ENCODE measurements at regions not wholly inside any gene's neighbourhood (a gene's known extent, or its start where the extent isn't known, plus 50 kb on each side); places are given as distances from the start of the nearest gene placed in this dataset.

DNA sequence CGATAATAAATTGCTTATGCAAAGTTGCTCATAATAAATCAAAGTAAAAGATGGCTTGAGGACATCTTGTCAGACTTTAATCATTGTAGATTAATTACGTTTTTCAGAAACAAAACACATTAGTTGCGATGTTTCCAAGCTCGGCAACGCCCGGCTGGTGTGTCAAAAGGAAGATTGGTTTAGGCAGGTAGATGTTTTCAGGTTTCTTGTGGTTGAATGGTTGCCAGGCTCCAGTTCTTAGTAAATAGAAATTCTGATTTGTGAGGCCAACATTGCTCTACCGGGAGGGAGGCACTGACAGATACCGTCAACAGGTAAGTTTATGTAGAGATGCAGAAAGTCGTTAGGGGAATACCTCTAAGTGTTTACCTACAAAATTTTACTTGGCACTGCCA lies 280.3 kb downstream of the NPR3 start:
- DNase-seq = no peak

DNA sequence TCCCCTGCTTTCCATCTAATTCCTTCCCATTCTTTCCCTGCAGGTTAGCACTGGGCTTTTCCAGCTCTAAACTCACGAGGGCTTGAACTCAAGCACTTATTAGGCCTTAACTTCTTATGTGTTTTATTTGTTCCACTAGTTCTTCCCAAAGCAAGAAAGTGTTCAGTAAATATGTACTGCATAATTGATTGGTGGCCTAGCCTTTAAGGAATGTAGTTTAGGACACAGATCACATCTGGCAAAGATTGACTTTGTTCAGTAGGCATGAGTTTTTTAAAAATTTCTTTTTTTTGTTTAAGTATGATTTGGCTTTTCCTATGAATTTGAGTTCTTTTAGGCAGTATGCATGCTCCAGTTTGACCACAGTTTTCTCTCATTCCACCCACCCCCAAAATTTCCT lies 285.2 kb downstream of the NPR3 start:
- DNase-seq = no peak

DNA sequence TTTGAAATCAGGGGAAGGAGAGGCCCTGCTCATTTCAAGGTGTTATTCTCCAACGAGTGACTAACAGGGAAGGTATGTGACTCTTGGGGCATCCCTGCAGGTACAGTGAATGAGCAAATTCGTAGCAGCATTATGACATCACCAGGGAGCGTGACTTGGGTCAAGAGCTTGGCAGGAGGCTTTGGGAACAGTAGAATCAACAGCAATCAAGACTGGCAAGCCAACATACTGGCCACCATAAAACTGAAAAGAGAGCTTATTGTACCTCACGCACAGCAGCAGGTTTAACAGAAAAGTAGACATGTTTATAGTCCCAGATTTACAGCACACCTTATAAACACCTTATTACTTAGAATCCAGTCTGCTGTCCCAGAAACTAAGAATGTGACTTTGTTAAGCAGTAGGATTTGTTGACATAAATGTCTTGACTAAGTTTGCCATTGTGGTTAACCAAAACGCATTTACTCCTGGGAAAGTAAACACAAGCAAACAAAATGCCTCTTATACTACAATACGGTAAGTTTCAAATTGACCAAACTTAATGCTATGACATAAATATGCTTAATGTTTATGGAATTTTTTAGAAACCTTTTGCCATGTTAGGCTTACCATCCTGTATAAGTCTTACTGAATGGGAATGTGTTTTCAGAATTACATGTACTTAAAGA lies 297.8 kb downstream of the NPR3 start:
- DNase-seq = no peak

DNA sequence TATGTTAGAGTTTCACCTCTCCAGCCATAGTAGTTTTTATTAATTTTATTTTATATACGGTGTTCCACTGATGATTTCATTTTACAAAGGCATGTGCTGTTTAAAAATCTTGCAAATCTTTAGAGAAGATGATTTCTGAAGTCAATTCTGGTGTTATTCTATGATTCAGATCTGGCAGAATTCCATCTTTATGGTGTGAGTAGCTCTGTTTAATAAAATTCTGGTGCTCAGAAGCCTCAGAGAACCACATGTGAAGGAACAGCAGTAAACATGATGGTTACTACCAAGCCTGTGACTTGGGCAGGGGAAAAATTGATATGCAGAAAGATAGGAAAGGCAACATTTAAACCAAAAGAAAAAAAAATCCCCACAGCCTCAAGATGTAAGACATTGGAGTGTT lies 299.7 kb downstream of the NPR3 start:
- DNase-seq = no peak

DNA sequence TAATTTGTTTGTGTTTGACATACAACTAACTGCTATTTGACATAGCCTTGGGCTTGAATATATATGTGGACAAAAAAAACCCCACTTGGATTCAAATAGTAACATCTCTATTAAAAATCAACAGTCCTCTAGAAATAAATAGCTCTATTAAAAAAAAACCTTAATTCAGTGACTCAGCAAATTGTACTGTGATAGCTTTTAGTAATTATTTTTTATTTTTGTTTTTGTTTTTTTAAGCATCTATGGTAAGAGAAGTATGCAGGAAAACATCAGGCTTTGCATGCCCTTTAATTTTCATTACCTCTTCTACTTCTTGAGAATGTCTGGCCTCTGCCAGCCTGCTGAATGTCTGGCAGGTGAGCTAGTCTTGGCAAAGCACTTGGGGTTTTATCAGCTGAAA lies 300.7 kb downstream of the NPR3 start:
- DNase-seq = no peak

DNA sequence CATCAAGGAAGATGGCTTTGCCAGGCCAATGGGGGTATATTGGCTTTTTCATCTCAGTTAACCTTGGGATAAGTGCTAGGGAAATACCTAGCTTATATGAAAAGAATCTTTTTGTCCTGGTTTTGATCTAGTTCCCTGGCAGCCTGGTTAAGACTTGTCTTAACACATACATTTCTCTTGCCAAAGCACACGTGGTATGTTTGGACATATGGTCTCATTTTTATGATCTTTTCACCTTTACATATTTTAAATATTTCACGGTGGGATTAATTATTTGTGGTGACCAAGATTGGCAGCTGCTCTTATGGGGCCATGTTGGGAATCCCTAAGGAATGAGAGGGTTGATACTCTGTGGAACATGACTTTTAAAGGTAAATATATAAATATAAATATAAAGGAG lies 312.5 kb downstream of the NPR3 start:
- no peak for DNase-seq

DNA sequence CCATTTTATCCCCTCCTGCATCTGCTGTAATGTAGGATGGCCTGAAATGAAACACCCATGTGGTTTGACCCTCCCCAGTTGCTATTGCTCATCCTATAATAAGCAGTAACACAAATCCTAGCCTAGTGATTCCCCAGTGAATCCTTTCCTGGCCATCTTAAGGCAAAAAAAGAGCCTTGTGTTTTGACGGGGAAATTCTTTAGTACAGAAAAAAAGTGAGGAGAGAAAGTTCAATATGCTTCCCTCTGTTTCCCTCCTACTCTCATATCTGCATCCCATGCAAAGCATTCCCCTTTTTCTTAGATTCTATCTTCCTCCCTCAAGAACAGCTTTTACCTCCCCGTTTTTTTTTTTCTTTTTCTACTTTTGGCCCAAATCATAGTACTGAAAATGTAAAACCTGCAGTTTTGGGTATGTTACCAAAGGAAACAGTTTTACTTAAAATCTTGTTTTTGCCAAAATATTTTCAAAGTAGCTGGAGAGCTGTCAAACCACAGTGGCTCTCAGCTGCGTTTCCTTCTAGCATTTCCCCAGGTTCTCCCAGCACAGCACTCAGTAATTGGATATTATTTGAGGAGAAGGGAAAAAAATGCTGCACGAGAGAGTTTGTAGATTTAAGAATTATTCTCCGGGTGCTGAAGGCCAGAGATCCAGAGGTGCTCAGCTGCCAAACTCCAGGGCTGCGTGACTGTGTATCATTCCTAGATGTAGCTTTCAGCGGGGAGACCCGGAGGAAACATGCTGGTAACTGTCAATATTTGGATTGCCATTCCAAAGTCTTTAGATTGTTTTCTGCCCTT lies 321.4 kb downstream of the NPR3 start:
- no peak for DNase-seq

DNA sequence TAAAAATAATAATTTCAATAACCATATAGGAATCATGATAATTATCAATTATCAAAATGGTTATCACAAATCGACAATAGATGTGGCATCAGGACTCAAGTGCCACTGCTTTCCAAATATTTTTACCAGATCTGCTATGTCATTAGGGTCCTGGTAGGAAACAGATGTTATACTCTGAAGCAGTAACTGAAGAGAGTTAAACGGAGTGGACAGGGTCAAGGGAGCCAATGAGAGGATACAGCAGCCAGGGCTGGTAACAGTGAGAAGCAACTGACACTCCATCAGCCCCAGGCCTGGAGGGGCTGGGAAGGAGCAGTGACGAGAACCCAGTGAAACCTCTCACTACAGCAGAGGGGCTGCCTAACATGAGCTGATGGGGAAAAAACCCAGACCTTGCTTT lies 322.4 kb downstream of the NPR3 start:
- no peak for DNase-seq

DNA sequence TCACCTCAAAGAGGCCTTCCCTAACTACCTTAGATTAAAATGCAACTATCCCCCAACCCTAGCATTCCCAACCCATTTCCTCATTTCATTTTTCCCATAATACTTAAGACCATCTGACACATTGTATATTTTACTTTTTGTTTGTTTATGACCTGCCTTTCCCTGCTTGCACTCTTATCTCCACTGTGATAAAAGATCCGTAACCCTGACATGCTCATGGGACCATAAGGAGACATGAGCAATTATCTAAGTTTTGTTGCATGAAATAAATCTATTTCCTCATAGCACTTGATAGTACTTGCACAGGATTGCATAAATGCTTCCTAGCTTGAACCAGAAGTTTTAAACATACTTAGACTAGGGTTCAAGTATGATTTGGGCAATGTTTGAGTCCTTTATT lies 323.7 kb downstream of the NPR3 start:
- DNase-seq = no peak

DNA sequence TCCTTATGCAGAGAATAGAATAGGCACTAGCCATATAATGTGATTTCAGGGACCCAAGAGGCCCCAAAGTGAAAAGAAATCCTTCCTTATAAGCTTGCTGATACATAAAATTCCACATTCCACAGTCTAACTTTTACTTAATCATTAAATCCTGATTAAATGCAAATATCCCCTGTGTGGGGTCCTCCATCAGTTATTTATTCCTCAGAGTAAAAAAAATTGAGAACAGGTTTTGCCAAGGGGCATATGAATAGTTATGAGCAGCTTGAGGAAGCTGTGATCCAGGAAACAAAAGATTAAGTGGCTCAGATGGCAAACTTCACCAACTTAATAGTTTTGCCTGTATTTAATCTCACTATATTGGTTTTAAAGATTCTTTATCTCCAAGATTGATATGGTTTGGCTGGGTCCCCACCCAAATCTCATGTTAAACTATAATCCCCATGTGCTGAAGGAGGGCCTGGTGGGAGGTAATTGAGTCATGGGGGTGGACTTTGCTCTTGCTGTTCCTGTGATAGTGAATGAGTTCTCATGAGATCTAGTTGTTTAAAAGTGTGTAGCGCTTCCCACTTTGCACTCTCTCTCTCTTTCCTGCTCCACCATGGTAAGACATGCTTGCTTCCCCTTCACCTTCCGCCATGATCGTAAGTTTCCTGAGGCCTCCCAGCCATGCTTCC lies 324.9 kb downstream of the NPR3 start:
- DNase-seq = no peak

DNA sequence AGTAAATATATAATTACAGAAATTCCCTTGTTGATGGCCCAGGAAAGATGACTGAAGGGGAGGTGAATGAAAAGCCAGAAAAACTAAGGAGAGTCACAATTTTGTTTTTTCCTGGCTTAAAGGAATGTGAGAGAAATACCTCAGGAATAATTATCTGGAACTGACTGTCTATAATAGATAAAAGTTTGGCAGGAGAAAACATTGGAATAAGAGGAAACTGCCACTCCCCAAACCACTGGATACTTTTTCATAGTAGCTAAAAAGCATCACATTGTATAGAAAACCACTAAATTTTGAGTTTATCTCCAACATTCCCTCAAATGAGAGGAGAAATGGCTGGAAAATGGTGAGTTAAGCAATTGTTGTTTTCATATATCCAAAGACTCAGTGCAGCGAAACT lies 326.0 kb downstream of the NPR3 start:
- no peak for DNase-seq

DNA sequence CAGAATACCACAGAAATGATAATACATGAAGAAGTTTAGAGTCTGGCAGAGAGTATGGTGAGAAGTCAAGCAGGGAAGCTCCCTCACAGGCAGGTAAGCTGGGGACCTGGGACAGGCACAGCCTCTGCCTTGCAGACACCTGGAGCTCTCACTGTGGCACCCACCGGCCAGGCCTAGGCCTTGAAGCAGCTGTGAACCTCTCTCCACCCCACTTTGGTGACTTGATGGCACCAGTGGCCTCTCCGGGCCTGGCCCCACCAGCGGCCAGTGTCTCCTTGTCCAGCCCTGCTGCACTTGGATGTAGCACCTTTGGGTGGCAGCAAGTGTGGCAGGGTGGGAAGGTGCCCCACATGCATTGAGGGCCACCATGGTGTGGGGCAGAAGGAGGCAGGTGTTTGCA lies 330.5 kb downstream of the NPR3 start:
- no peak for DNase-seq

DNA sequence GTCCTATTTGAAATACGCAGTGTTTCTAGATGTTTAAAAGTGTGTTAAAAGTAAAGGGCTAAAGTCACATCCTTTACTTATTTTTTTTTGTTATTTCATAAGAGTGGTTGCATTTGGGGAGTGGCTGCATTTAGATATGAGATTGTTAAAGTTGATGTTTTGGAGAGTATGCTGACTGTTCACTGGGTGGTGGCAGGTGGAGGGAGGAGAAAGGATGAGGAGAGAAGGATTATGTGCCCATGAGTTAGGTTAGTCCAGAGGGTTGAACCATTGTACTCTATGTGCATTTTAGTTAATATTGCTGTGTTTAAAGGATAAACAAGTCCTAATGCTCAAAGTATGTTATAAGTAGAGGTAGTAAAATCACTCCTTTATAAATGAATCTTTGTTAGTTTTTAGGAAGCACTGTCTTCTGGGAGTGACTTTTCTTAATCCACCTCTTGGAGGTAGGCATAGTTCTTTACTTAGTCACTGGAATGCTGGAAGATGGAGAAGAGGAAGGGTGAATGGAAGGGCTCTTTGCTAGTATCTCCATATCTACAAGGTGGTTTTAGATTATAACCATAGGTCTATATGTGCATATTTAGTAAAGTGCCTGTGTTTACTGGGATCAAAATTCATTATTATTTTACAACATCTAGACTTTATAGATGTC lies 332.3 kb downstream of the NPR3 start:
- DNase-seq = peak; percentile 3

DNA sequence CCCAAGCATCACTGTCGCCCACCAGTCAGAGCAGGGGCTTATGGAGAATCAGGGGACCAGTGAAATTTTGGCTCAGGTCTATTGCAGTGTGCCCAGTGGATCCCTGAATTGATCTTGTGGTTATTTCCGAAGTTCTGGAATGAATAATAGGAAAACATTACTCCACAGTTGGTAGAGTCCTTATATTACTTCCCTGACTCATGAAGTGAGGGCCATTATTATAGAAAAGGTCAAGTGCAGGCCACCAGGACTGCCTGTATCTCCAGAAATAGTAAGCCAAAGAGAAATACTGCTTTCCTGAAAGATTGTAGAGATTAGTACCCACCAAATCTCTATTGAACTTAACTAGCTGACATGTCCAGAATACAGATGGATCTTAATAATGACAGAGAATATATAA lies 335.0 kb downstream of the NPR3 start:
- no peak for DNase-seq

DNA sequence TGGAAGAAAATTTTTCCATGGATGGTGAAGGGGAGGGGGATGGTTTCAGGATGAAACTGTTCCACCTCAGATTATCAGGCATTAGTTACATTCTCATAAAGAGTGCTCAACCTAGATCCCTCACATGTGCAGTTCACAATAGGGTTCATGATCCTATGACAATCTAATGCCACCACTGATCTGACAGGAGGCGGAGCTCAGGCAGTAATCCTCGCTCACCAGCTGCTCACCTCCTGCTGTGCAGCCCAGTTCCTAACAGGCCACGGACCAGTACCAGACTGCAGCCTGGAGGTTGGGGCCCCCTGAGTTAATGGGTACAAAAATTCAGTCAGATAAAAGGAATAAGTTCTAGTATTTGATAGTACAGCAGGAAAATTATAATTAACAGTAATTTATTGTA lies 337.2 kb downstream of the NPR3 start:
- DNase-seq = no peak

DNA sequence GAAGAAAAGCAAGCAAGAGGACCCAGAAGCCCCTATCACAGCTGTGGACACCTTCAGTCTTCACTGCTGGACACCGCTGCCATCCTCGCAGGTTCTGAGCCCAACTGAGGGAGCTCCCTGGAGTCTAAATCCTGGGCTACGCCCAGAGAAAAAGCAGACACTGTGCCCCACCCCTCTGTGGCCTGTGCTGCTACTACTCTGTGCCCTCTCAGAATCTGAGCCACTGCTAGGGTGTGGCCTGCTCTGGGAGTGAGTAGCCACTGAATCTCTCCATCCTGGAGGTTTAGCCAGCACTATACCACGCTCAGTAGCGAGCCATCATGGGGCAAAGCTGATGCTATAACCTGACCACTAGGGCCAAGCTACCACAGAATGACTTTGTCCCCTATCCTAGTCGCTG lies 338.2 kb downstream of the NPR3 start:
- peak; percentile 15 for DNase-seq

DNA sequence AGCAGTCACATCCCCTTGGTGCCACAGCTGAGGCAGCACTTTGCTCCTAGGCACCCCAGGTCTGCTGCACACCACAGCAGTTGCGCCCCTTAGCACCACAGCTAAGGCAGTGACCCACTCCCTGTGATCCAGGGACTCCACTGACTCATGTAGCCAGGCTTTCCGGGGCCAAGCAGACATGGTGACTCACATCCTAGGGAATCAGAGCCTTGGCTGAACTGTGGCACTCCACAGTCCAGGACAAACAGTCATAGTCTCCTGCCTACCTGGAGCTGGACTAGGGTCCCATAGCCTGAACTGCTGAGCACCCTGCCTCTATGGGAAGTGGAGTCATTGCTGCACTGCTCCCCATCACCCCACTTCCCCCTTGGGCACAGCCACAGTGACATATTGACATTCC lies 338.7 kb downstream of the NPR3 start:
- no peak for DNase-seq

DNA sequence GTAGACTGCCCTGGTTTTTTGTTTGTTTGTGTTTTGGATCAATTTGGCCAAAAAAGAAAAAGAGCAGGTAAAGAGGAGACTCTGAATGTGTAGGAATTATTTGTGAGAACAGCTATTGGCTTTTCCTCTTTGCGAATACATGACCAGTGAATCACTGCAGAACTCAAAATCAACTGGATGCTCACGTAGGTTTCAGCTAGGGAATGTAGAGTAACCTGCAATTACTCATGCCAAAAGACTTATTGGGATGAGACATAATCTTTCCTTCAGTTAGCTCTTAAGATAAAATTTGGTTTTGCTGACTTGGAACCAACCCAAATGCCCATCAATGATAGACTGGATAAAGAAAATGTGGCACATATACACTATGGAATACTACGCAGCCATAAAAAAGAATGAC lies 348.0 kb downstream of the NPR3 start:
- no peak for DNase-seq

DNA sequence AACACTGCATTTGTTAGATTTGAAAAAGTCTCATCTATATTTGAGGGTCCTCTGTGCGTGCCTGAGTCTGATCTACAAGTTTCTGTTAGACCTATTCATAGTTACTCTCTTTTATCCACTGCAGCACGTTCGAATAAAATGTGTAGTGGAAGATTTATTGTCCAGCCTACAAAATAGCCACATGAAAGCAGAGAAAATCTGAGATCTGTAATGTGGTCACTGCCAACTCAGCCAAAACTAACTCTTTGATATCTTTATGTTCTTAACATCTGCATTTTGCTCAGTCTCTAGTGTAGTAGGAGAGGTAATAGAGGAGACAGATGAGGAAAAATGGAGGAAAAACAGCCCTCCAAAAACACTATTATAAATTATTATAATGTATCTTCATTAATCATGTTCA lies 354.0 kb downstream of the NPR3 start:
- DNase-seq = no peak

DNA sequence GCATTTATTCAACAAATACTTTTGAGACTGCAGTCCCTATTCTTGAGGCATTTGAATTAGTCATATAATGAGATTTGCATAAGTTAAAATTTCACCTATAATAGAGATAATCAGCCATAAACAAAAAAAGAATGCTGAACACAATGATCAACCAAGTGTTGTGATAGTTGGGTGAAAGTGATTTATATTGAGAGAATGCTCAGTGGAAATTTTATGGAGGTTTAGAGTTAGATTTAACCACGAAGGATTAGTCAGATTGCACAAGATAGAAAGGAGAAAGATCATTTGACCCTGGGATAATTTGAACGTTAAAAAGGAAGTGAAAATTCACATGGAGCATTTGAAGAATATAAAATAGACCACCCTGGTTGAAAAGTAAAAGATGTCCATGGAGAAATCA lies 356.2 kb downstream of the NPR3 start:
- DNase-seq = no peak

DNA sequence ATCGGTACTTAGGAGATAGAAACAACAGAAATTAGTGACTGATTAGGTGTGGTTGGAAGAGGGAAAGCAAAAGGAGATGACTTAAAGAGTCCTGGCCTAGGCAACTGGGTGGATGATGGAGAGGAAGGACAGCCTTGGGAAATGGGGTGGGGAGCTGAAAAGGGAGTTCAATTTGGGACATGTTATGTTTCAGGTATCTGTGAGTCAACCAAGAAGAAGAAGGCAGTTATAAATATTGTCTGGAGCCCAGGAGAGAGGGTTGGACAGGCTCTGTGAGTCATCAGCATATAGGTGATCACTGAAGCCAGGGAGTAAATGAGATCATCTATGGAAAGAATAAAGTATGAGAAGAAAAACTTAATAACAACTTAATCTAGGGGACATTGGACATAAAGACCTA lies 357.7 kb downstream of the NPR3 start:
- DNase-seq = no peak

DNA sequence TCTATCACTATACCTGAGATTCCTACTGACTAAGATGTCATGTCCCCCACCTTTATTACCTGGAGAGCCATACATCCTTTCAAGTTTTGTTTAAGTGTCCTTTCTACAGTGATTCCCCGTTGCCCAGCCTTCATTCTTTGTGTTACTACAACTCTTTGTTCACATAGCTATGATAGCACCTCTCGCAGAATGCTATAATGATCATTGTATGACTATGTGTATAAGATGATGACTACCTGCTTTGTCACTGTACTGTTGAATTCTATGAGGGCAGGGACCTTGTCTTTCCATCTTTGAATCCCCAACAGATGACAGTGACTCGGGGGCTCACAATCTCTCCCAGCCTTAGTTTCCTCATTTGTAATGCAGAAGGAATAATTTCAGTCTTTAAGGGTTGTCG lies 361.2 kb downstream of the NPR3 start:
- DNase-seq = no peak

DNA sequence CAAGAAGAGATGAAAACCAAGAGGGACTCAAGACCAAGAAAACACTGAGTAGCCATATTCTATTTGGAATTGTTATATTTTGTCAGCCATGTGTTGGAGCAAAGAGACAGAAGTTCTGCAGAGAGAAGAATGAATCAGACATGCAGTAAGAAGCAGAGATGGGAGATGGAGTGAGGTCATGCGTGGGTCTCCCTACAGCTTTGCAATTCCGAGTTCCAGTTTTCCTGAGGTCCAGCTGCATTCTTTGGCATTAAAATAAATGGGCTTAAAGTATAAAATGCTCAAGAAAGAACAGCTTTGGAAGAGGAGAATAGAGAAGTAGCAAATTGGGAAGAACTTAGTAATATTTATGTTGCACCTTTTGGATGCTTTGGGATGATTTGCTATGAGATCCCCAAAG lies 361.6 kb downstream of the NPR3 start:
- DNase-seq = no peak

DNA sequence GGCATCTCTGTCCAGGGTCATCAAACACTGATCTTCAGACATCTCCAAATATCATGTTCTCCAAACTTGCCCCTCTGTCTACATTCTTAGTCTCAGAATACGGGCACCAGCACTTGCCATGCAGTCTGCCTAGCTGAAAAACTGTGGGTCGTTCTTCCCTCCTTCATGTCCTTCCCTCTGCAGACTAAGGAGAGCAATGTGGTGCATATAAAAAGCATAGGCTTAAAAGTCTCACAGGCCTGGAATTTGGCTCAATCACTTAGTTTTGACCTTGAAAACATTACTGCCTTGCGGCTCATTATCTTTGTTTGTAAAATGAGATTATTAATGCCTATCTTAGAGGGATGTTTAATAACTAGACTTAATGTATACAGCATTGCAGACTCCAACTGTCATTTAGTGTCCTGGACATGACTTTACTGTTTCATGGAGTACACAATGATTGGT lies 362.8 kb downstream of the NPR3 start:
- no peak for DNase-seq

Data from hematopoietic multipotent progenitor cell treated with erythropoietin and hydrocortisone succinate and interleukin-3 and kit ligand, for 4 days (in vitro differentiated cells).